ENCODE measurements at regions not wholly inside any gene's neighbourhood (a gene's known extent, or its start where the extent isn't known, plus 50 kb on each side); places are given as distances from the start of the nearest gene placed in this dataset.

DNA sequence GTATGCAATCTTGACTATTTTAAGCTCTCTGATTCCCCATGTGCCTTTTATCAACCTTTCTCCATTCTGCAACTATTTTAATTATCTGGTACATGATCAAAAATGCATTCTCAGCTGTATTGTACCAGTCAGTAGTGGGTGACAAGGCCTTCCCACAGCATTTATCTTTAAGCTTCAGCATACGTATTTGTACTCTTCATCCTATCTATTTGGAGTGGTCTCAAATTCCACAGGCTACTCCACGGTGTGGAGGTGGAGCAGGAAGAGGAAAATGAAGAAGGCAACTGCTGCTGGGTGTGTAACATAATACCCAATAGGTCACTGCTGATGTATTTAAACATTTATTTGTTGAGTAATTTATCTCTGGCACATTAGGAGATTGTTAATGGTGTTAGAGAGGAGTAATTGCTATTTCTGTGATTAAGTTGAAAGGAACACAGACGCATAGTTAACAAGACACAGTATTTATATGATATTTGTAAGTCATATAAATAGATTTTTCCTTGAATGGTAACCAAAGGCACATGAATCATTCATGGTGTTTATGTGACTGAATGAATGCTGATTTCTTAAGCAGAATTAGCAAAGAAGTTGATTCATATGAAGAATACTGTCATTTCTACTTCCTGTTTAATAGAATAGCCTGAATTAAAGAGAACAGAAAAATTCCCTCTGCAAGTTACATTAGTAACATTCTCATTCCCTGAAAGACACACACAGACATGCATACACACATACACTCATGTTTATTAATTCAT is 153.8 kb upstream of the NR3C1 start:
- no peak for ATAC-seq
- no peak for DNase-seq (ENCODE audit: low spot score)
- peaks cover 7% of the 10 kb centered on the region for H3K4me1 Mint-ChIP-seq

GRCh38 chr5:143554918-143555477 is 151.5 kb upstream of the NR3C1 start:
- H3K36me3 Mint-ChIP-seq: no peaks in the 10 kb centered on the region
- H3K27ac Mint-ChIP-seq: no peak overlapping the region
- H3K9me3 Mint-ChIP-seq: no peaks in the 10 kb centered on the region
- ChIA-PET POLR2A (no interaction called here), CTCF (no interaction called here)
- DNase-seq (ENCODE audit: low spot score): no peak
- no peak for ATAC-seq
- TF ChIP-seq, protein P1, sequence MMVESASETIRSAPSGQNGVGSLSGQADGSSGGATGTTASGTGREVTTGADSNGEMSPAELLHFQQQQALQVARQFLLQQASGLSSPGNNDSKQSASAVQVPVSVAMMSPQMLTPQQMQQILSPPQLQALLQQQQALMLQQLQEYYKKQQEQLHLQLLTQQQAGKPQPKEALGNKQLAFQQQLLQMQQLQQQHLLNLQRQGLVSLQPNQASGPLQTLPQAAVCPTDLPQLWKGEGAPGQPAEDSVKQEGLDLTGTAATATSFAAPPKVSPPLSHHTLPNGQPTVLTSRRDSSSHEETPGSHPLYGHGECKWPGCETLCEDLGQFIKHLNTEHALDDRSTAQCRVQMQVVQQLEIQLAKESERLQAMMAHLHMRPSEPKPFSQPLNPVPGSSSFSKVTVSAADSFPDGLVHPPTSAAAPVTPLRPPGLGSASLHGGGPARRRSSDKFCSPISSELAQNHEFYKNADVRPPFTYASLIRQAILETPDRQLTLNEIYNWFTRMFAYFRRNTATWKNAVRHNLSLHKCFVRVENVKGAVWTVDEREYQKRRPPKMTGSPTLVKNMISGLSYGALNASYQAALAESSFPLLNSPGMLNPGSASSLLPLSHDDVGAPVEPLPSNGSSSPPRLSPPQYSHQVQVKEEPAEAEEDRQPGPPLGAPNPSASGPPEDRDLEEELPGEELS (CRISPR knock-in tag; IDR thresholded peaks at IDR 0.05): no peak
- TF ChIP-seq GABPB1 (CRISPR knock-in tag; IDR thresholded peaks at IDR 0.05): peak; percentile 99
- no peaks in the 10 kb centered on the region for H3K27me3 Mint-ChIP-seq (ENCODE audit: low read depth)
- no peak overlapping the region for H3K4me3 Mint-ChIP-seq
- no peaks in the 10 kb centered on the region for H3K4me1 Mint-ChIP-seq

More for the DNA sequence above, 153.8 kb upstream of the NR3C1 start:
- CTCF ChIA-PET: no interaction called here
- POLR2A ChIA-PET: no interaction called here
- no peaks in the 10 kb centered on the region for H3K27me3 Mint-ChIP-seq (ENCODE audit: low read depth)
- H3K36me3 Mint-ChIP-seq: no peaks in the 10 kb centered on the region
- H3K27ac Mint-ChIP-seq: no peak overlapping the region; the same call in 1 of the 2 replicates
- no peaks in the 10 kb centered on the region for H3K9me3 Mint-ChIP-seq
- TF ChIP-seq ZNF425 (CRISPR knock-in tag; conservative IDR thresholded peaks at IDR 0.05) (no peak), GRHL2 (CRISPR knock-in tag; IDR thresholded peaks at IDR 0.05; ENCODE audit: insufficient replicate concordance, severe bottlenecking) (no peak), PREB (CRISPR knock-in tag; IDR thresholded peaks at IDR 0.05; ENCODE audit: borderline replicate concordance) (no peak), JAZF1 (CRISPR knock-in tag; IDR thresholded peaks at IDR 0.05) (no peak), PRRX2 (CRISPR knock-in tag; IDR thresholded peaks at IDR 0.05) (no peak)
- H3K4me3 Mint-ChIP-seq: no peak overlapping the region

GRCh38 chr5:143554187-143554717 is 150.8 kb upstream of the NR3C1 start:
- POLR2A ChIA-PET: no interaction called here
- DNase-seq (ENCODE audit: low spot score): no peak
- no peak for ATAC-seq

GRCh38 chr5:143552680-143553079 is 149.2 kb upstream of the NR3C1 start:
- Mint-ChIP-seq H3K36me3 (peaks cover 2% of the 10 kb centered on the region; the same call in 1 of the 2 replicates), H3K4me1 (no peaks in the 10 kb centered on the region), H3K9me3 (peaks cover 8% of the 10 kb centered on the region), H3K27me3 (ENCODE audit: low read depth) (no peaks in the 10 kb centered on the region), H3K4me3 (no peak overlapping the region), H3K27ac (no peak overlapping the region)
- ChIA-PET CTCF (no interaction called here), POLR2A (no interaction called here)
- DNase-seq (ENCODE audit: low spot score): no peak
- ATAC-seq: no peak
- TF ChIP-seq HMGA2 (CRISPR knock-in tag; IDR thresholded peaks at IDR 0.05) (no peak), ESRRA (CRISPR knock-in tag; IDR thresholded peaks at IDR 0.05; ENCODE audit: borderline replicate concordance) (no peak), TCF7 (CRISPR knock-in tag; IDR thresholded peaks at IDR 0.05; ENCODE audit: low read depth) (no peak), CDX4 (CRISPR knock-in tag; IDR thresholded peaks at IDR 0.05; ENCODE audit: borderline replicate concordance) (no peak)
- TF ChIP-seq, protein P2, sequence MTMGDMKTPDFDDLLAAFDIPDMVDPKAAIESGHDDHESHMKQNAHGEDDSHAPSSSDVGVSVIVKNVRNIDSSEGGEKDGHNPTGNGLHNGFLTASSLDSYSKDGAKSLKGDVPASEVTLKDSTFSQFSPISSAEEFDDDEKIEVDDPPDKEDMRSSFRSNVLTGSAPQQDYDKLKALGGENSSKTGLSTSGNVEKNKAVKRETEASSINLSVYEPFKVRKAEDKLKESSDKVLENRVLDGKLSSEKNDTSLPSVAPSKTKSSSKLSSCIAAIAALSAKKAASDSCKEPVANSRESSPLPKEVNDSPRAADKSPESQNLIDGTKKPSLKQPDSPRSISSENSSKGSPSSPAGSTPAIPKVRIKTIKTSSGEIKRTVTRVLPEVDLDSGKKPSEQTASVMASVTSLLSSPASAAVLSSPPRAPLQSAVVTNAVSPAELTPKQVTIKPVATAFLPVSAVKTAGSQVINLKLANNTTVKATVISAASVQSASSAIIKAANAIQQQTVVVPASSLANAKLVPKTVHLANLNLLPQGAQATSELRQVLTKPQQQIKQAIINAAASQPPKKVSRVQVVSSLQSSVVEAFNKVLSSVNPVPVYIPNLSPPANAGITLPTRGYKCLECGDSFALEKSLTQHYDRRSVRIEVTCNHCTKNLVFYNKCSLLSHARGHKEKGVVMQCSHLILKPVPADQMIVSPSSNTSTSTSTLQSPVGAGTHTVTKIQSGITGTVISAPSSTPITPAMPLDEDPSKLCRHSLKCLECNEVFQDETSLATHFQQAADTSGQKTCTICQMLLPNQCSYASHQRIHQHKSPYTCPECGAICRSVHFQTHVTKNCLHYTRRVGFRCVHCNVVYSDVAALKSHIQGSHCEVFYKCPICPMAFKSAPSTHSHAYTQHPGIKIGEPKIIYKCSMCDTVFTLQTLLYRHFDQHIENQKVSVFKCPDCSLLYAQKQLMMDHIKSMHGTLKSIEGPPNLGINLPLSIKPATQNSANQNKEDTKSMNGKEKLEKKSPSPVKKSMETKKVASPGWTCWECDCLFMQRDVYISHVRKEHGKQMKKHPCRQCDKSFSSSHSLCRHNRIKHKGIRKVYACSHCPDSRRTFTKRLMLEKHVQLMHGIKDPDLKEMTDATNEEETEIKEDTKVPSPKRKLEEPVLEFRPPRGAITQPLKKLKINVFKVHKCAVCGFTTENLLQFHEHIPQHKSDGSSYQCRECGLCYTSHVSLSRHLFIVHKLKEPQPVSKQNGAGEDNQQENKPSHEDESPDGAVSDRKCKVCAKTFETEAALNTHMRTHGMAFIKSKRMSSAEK (CRISPR knock-in tag; IDR thresholded peaks at IDR 0.05; ENCODE audit: borderline replicate concordance): no peak

More at GRCh38 chr5:143554187-143554717, 150.8 kb upstream of the NR3C1 start:
- TF ChIP-seq IRF2 (CRISPR knock-in tag; IDR thresholded peaks at IDR 0.05; ENCODE audit: borderline replicate concordance, low read depth): no peak
- TF ChIP-seq NFE2L1 (CRISPR knock-in tag; IDR thresholded peaks at IDR 0.05): no peak
- H3K9me3 Mint-ChIP-seq: no peaks in the 10 kb centered on the region
- H3K4me3 Mint-ChIP-seq: no peak overlapping the region
- H3K4me1 Mint-ChIP-seq: no peaks in the 10 kb centered on the region
- no peak overlapping the region for H3K27ac Mint-ChIP-seq
- H3K27me3 Mint-ChIP-seq (ENCODE audit: low read depth): no peaks in the 10 kb centered on the region
- CTCF ChIA-PET: no interaction called here
- H3K36me3 Mint-ChIP-seq: no peaks in the 10 kb centered on the region
